ENCODE measurements at regions not wholly inside any gene's neighbourhood (a gene's known extent, or its start where the extent isn't known, plus 50 kb on each side); places are given as distances from the start of the nearest gene placed in this dataset.

DNA sequence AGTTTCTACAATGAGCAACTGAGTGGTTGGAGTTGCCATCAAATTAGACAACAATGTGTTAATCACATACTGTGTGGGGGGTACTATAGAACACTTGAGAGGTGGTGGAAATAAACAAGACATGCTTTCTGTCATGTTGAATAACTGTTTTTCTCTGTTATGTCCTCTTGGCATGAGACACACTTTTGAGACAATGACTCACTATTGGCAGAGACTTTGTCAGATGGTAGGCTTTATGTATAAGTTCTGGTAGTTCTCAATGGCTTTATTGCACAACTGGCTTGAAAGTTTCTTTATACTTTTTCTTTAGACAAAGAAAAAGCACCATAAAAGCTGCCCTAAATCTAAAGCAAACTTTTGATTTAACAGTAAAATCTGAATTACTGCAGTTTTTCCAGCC is 578.7 kb downstream of the ADCYAP1 start:
- no peaks in the 10 kb centered on the region for H3K9me3 ChIP-seq (ENCODE audit: insufficient read depth, low read length)
- no peaks in the 10 kb centered on the region for H3K36me3 ChIP-seq (ENCODE audit: insufficient read depth, insufficient read length, low read length)
- no peak for DNase-seq (ENCODE audit: low read depth, low spot score)
- no peak for TF ChIP-seq ZNF274 (IDR thresholded peaks at IDR 0.05; ENCODE audit: low read depth, low read length)
- TF ChIP-seq YY1 (IDR thresholded peaks at IDR 0.05; ENCODE audit: insufficient read depth, insufficient read length) = no peak
- TF ChIP-seq SUZ12 (IDR thresholded peaks at IDR 0.05; ENCODE audit: extremely low read depth, insufficient read depth, insufficient read length) = no peak
- no peaks in the 10 kb centered on the region for H3K27me3 ChIP-seq (ENCODE audit: insufficient read depth, insufficient read length)
- no peaks in the 10 kb centered on the region for H3K4me1 ChIP-seq (ENCODE audit: insufficient read depth, insufficient read length)
- no peak overlapping the region for H3K4me3 ChIP-seq (ENCODE audit: insufficient read length, low read depth)
- no peak overlapping the region for H3K9ac ChIP-seq (ENCODE audit: insufficient read length, low read depth)

DNA sequence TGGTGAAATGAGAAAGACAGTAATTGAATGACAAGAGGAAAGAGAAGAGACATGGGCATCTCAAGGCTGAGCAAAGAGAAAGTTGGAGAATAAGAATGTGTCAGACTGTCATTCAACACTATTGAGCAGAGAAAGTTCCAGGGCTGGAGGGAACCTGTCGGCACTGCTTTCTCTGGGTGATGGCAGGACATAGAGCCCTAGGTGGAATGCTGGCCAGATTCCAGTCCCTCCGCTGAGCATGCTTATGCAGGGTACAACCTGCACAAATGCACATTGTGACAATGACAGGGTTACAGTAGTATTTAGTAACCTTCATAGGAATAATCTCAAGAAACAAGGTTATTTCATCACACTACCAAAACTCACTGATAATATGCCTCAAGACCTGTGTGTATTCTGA is 582.8 kb downstream of the ADCYAP1 start:
- DNase-seq (ENCODE audit: low read depth, low spot score) = no peak
- Histone ChIP-seq H3K4me1 (ENCODE audit: insufficient read depth, insufficient read length) (no peaks in the 10 kb centered on the region), H3K27me3 (ENCODE audit: insufficient read depth, insufficient read length) (no peaks in the 10 kb centered on the region), H3K9me3 (ENCODE audit: insufficient read depth, low read length) (no peaks in the 10 kb centered on the region), H3K9ac (ENCODE audit: insufficient read length, low read depth) (no peak overlapping the region), H3K36me3 (ENCODE audit: insufficient read depth, insufficient read length, low read length) (no peaks in the 10 kb centered on the region), H3K4me3 (ENCODE audit: insufficient read length, low read depth) (no peak overlapping the region)
- TF ChIP-seq YY1 (IDR thresholded peaks at IDR 0.05; ENCODE audit: insufficient read depth, insufficient read length) (no peak), ZNF274 (IDR thresholded peaks at IDR 0.05; ENCODE audit: low read depth, low read length) (no peak), SUZ12 (IDR thresholded peaks at IDR 0.05; ENCODE audit: extremely low read depth, insufficient read depth, insufficient read length) (no peak)

DNA sequence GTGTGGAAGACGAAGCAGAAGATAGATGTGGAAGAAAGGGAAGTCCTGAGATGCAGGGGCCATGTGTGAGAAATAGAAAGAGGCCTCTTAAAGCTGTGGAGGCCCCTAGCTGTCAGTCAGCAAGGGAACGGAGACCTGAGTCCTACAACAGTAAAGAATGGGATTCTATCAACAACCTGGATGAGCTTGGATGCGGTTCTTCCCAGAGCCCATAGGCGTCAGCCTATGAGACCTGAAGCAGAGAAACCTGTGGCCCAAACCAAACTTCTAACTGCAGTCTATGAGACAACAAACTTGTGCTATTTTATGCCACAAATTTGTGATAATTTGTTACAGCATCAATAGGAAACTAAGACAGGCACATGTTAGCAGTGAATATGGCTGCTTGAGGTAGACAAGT is 583.7 kb downstream of the ADCYAP1 start:
- Histone ChIP-seq H3K36me3 (ENCODE audit: insufficient read depth, insufficient read length, low read length) (no peaks in the 10 kb centered on the region), H3K9me3 (ENCODE audit: insufficient read depth, low read length) (no peaks in the 10 kb centered on the region), H3K27me3 (ENCODE audit: insufficient read depth, insufficient read length) (no peaks in the 10 kb centered on the region), H3K9ac (ENCODE audit: insufficient read length, low read depth) (no peak overlapping the region), H3K4me1 (ENCODE audit: insufficient read depth, insufficient read length) (no peaks in the 10 kb centered on the region), H3K4me3 (ENCODE audit: insufficient read length, low read depth) (no peak overlapping the region)
- TF ChIP-seq SUZ12 (IDR thresholded peaks at IDR 0.05; ENCODE audit: extremely low read depth, insufficient read depth, insufficient read length) (no peak), ZNF274 (IDR thresholded peaks at IDR 0.05; ENCODE audit: low read depth, low read length) (no peak), YY1 (IDR thresholded peaks at IDR 0.05; ENCODE audit: insufficient read depth, insufficient read length) (no peak)
- no peak for DNase-seq (ENCODE audit: low read depth, low spot score)

DNA sequence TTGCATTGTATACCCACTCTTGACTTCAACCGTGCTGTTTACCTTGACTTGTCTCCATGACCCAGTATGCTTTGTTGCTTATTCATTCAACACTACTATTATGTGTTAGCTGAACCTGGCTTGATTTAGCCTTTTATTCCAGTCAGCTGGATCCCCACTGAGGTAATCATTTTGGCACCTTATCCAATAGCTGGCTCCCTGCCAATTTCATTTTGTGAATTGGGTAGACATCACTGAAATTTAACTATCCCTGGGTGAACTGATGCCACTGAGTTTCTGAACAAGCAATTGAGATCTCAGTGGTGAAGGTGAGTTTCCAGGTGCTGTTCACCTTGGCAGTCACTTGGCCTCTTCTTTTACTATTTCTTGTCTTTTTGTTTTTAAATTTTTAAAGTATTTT is 584.3 kb downstream of the ADCYAP1 start:
- H3K4me3 ChIP-seq (ENCODE audit: insufficient read length, low read depth) = no peak overlapping the region

DNA sequence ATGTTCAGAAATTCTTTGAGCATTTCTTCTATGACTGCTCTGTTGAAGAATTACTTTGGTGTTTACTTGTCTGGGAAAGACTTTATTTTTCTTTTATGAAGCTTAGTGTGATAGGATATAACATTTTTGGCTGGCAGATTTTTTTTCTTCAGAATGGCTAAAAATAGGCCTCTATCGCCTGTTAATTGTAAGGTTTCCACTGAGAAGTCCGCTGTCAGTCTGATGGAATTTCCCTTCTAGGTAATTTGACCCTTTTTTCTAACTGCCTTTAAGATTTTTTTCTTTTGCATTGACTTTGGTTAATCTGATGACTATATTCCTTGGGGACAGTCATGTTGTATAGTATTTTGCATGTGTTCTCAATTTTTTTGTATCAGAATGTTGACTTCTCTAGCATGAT is 590.7 kb downstream of the ADCYAP1 start:
- no peaks in the 10 kb centered on the region for H3K36me3 ChIP-seq (ENCODE audit: insufficient read depth, insufficient read length, low read length)
- H3K9me3 ChIP-seq (ENCODE audit: insufficient read depth, low read length) = peaks cover 7% of the 10 kb centered on the region
- no peaks in the 10 kb centered on the region for H3K4me1 ChIP-seq (ENCODE audit: insufficient read depth, insufficient read length)
- H3K4me3 ChIP-seq (ENCODE audit: insufficient read length, low read depth) = no peak overlapping the region
- TF ChIP-seq SUZ12 (IDR thresholded peaks at IDR 0.05; ENCODE audit: extremely low read depth, insufficient read depth, insufficient read length) = no peak
- TF ChIP-seq YY1 (IDR thresholded peaks at IDR 0.05; ENCODE audit: insufficient read depth, insufficient read length) = no peak
- no peak for TF ChIP-seq ZNF274 (IDR thresholded peaks at IDR 0.05; ENCODE audit: low read depth, low read length)
- DNase-seq (ENCODE audit: low read depth, low spot score) = no peak
- no peaks in the 10 kb centered on the region for H3K27me3 ChIP-seq (ENCODE audit: insufficient read depth, insufficient read length)
- H3K9ac ChIP-seq (ENCODE audit: insufficient read length, low read depth) = no peak overlapping the region

More for the DNA sequence above, 584.3 kb downstream of the ADCYAP1 start:
- no peaks in the 10 kb centered on the region for H3K9me3 ChIP-seq (ENCODE audit: insufficient read depth, low read length)
- H3K27me3 ChIP-seq (ENCODE audit: insufficient read depth, insufficient read length) = no peaks in the 10 kb centered on the region
- no peak for TF ChIP-seq ZNF274 (IDR thresholded peaks at IDR 0.05; ENCODE audit: low read depth, low read length)
- no peak for TF ChIP-seq SUZ12 (IDR thresholded peaks at IDR 0.05; ENCODE audit: extremely low read depth, insufficient read depth, insufficient read length)
- no peak for TF ChIP-seq YY1 (IDR thresholded peaks at IDR 0.05; ENCODE audit: insufficient read depth, insufficient read length)
- no peaks in the 10 kb centered on the region for H3K4me1 ChIP-seq (ENCODE audit: insufficient read depth, insufficient read length)
- no peak overlapping the region for H3K9ac ChIP-seq (ENCODE audit: insufficient read length, low read depth)
- H3K36me3 ChIP-seq (ENCODE audit: insufficient read depth, insufficient read length, low read length) = no peaks in the 10 kb centered on the region
- no peak for DNase-seq (ENCODE audit: low read depth, low spot score)

DNA sequence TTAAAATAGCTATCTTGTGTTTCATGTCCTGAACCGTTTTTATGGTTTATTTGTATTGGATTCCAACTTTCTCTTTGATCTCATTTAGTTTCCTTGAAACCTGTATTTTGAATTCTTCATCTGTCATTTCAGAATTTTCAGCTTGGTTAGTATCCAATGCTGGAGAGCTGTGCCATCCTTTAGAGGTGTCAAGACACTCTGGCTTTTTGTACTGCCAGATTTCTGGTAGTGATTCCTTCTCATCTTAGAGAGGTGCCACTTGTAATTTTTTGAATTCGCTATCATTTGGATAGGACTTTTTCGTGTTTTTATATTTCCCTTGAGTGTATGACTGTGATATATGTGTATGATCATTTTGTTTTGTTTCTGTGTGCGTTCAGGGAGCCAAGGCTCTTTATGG is 591.4 kb downstream of the ADCYAP1 start:
- no peaks in the 10 kb centered on the region for H3K4me1 ChIP-seq (ENCODE audit: insufficient read depth, insufficient read length)
- TF ChIP-seq SUZ12 (IDR thresholded peaks at IDR 0.05; ENCODE audit: extremely low read depth, insufficient read depth, insufficient read length) (no peak), ZNF274 (IDR thresholded peaks at IDR 0.05; ENCODE audit: low read depth, low read length) (no peak), YY1 (IDR thresholded peaks at IDR 0.05; ENCODE audit: insufficient read depth, insufficient read length) (no peak)
- H3K4me3 ChIP-seq (ENCODE audit: insufficient read length, low read depth) = no peak overlapping the region
- no peak overlapping the region for H3K9ac ChIP-seq (ENCODE audit: insufficient read length, low read depth)
- no peaks in the 10 kb centered on the region for H3K36me3 ChIP-seq (ENCODE audit: insufficient read depth, insufficient read length, low read length)
- peaks cover 7% of the 10 kb centered on the region for H3K9me3 ChIP-seq (ENCODE audit: insufficient read depth, low read length)
- DNase-seq (ENCODE audit: low read depth, low spot score) = no peak
- no peaks in the 10 kb centered on the region for H3K27me3 ChIP-seq (ENCODE audit: insufficient read depth, insufficient read length)

DNA sequence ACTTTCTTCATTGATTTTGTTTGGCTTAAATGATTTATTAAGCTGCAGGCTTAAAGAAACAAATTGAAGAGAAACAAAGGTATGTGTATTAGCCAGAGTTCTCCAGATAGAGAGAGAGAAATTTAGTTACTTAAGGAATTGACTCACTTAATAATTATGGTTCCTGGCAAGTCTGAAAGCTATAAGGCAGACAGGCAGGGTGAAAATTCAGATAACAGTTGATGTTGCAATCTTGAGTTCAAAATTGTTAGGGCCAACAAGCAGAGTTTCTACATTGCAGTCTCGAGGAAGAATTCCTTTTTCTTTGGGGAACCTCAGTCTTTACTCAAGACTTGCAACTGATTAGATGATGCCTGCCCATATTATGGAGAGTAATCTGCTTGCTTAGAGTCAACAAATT is 593.5 kb downstream of the ADCYAP1 start:
- H3K9me3 ChIP-seq (ENCODE audit: insufficient read depth, low read length) = peaks cover 7% of the 10 kb centered on the region
- no peaks in the 10 kb centered on the region for H3K27me3 ChIP-seq (ENCODE audit: insufficient read depth, insufficient read length)
- H3K9ac ChIP-seq (ENCODE audit: insufficient read length, low read depth) = no peak overlapping the region
- no peak overlapping the region for H3K4me3 ChIP-seq (ENCODE audit: insufficient read length, low read depth)
- H3K36me3 ChIP-seq (ENCODE audit: insufficient read depth, insufficient read length, low read length) = no peaks in the 10 kb centered on the region
- DNase-seq (ENCODE audit: low read depth, low spot score) = no peak
- TF ChIP-seq SUZ12 (IDR thresholded peaks at IDR 0.05; ENCODE audit: extremely low read depth, insufficient read depth, insufficient read length) (no peak), ZNF274 (IDR thresholded peaks at IDR 0.05; ENCODE audit: low read depth, low read length) (no peak), YY1 (IDR thresholded peaks at IDR 0.05; ENCODE audit: insufficient read depth, insufficient read length) (no peak)
- H3K4me1 ChIP-seq (ENCODE audit: insufficient read depth, insufficient read length) = no peaks in the 10 kb centered on the region

DNA sequence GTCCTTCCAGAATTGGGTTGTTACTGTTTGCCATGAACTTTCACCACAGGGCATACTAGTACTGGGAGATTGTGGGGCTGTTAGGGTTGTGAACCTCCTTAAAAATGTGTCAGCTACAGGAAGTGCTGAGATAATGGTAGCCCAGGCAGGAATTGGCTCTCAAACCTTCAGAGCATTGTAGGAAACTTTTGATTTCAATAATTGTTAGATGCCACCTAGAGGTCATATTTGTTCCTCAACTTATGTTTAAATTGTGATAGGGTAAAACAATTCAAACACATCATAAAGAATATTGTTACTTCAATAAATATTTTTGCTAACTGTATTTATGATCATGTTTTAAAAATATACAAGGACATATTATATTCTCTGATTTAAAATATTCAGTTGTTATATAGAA is 594.6 kb downstream of the ADCYAP1 start:
- Histone ChIP-seq H3K36me3 (ENCODE audit: insufficient read depth, insufficient read length, low read length) (no peaks in the 10 kb centered on the region), H3K9me3 (ENCODE audit: insufficient read depth, low read length) (peaks cover 7% of the 10 kb centered on the region), H3K4me1 (ENCODE audit: insufficient read depth, insufficient read length) (no peaks in the 10 kb centered on the region), H3K27me3 (ENCODE audit: insufficient read depth, insufficient read length) (no peaks in the 10 kb centered on the region), H3K9ac (ENCODE audit: insufficient read length, low read depth) (no peak overlapping the region), H3K4me3 (ENCODE audit: insufficient read length, low read depth) (no peak overlapping the region)
- TF ChIP-seq YY1 (IDR thresholded peaks at IDR 0.05; ENCODE audit: insufficient read depth, insufficient read length) = no peak
- no peak for DNase-seq (ENCODE audit: low read depth, low spot score)

Measured in NT2/D1 (cell line).